NCI-H345 (cell line): ENCODE measurements at regions not wholly inside any gene's neighbourhood (a gene's known extent, or its start where the extent isn't known, plus 50 kb on each side); places are given as distances from the start of the nearest gene placed in this dataset.
"Not testable (repeated sequence)": the region's sequence is repeated elsewhere in the genome, so short reads cannot be mapped to it uniquely, and the experiment has no call there.

Experiments
- DNase-seq: peaks from one replicate; lab custom pipeline; 2025; lab: John Stamatoyannopoulos, UW

DNA sequence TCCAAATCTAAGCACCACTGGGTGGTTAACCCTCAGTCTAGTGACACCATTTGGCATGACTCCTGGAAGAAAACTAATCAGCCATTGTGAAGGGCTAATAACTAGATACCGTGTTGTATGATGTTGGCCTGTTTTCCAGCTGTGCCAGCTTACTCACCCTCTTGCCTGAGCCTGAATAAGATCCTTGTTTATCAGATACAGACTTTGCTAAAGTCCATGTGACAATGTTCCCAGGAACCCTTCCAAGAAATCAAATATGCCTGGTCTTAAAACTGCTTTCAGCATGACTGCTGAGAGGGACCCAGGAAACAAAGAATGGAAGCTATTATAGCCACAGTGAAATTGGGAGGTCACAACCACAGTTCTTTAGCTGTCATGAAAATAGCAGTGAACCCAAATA, 640.8 kb upstream of the INTU start:
- no peak for DNase-seq

DNA sequence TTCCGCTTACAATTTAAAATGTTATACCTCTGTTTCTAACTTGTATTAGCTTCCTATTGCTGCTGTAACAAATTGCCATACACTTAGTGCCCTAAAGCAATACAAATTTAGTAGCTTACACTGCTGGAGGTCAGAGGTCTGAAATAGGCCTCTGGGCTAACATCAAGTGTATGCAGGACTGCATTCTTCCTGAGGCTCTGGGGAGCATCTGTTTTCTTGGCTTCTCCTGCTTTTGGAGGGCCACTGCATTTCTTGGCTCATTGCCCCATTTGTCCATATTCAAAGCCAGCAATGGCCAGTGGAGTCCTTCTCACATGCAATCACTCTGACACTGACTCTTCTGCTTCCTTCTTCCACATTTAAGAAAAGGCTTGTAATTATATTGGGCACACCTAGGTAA, 639.8 kb upstream of the INTU start:
- no peak for DNase-seq

DNA sequence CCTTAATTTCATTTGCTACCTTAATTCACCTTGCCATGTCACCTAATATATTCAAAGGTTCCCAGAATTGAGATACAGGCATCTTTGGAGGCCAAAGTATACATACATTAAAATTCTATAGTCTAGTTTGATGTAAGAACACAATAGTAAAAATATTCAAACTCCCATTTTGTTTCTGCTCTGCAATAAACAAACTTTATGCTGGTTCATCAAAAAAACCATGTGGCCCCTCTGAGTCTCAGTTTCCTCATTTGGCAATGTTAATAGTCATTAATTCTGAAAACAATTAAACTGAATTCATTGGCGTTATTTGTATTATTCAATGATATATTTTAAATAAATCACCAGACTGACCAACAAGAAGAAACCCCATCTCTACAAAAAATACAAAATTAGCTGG, 639.4 kb upstream of the INTU start:
- no peak for DNase-seq

DNA sequence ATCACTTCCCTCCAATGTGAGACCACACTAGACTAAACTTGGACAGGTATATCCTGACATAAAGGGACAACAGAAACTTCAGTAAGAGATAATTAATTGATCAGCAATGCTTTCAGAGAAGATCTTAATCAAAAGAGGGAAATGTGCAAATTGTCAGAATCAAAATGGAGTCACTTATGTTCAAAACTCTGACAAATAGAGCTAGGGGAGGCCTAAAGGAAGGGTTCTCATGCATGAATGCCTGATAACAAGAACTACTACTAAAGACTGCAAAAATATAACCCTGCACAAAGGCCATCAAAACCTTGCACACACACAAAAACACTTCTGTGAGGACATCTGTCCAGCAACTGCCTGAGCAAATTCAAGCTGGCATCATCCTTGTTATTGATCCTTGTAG, 637.5 kb upstream of the INTU start:
- DNase-seq = no peak

DNA sequence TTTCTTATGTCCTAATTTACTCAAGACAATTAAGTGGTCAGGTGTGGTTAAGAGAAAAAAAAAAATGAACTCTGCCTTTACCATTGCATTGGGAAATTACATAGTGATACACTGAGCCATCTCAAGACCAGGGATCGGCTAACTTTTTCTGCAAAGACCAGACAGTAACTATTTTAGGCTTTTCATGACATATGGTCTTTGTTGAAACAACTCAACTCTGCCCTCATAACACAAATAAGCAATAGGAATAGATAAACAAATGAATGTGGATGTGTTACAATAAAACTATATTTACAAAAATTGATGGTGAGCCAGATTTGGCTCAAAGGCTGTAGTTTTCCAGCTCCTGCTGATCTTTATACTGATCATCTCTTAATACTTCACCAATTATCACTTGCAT, 632.6 kb upstream of the INTU start:
- DNase-seq = no peak

DNA sequence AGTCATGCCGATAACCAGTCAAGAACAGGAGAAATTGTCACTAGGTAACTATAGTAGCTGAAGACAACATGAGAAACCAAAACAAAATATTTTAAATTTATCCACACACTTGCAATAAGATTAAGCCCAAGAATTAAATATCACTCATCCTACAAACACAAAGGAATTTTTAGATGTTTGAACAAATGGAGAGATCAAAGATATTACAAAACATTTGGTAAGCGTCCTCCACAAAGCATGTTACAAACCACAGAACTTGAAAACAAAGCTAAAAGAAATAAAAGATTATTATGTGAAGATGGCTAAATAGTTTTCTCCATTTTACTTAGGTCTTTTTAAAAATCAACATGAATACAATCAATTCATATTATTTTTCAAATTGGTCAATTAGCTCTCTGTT, 631.9 kb upstream of the INTU start:
- no peak for DNase-seq

DNA sequence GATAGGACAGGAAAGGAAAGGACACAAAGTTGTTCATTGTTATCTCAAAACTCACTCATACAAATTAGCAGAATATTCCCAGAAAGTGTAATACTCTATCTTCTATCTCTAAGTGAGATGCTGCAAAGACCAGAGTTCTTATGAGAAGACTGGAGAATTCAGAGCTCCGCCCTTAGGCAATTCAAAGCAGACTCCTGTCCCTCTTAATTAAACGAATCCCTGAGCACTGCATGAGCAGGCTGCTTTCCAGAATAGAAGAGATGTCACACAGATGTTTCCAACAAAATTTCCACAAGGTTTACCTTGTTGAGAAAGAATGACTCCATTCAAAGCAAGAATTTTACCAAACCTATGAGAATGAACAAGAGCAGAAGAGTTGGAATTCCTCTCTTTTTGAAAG, 630.8 kb upstream of the INTU start:
- no peak for DNase-seq

DNA sequence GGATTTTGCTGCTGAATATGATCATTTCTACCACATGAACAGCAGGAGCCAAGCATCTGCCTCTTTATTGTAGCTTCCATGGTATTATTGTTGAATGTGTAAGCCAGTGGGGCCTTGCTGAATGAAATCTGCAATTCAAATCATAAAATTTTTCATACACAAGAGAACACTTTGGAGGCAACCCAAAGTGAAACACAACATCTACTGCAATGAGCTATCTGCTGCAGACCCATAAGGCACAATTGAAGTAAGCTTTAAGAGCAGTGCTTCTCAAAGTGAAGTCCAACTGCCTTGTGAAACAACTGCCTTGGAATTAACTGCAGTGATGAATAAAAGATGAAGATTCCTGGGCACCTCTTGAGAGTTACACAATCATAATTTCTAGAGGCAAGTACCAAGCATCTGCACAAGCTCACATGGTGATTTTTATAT, 626.3 kb upstream of the INTU start:
- no peak for DNase-seq

GRCh38 chr4:127007305-127007704, 625.5 kb upstream of the INTU start:
- no peak for DNase-seq

- DNase-seq = no peak
Observed at GRCh38 chr4:127012549-127012948, 620.2 kb upstream of the INTU start.

- peak; percentile 7 for DNase-seq
Observed at GRCh38 chr4:127015667-127016117, 617.1 kb upstream of the INTU start.

GRCh38 chr4:127018381-127018780, 614.4 kb upstream of the INTU start:
- DNase-seq = no peak

GRCh38 chr4:127020831-127021230, 611.9 kb upstream of the INTU start:
- DNase-seq = not testable (repeated sequence)

DNA sequence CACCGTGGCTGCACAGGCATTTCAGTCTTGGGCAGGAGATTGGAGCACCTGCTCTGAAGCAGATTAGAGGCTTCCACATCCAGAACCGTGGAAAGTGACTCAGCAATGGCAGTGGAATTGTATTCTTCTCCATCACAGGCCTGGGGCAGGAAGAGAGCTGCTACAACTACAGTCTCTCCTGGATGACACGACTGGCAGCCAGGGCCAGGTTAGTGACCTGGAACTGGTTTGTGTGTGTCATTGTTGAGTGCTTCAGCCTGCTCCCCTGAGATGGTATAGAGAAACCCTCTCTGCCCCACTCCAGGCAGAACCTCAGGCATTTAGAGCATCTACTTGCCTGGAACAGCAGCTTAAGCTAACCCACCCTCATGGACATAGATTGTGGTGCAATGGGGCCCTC, 596.5 kb upstream of the INTU start:
- DNase-seq = no peak

DNA sequence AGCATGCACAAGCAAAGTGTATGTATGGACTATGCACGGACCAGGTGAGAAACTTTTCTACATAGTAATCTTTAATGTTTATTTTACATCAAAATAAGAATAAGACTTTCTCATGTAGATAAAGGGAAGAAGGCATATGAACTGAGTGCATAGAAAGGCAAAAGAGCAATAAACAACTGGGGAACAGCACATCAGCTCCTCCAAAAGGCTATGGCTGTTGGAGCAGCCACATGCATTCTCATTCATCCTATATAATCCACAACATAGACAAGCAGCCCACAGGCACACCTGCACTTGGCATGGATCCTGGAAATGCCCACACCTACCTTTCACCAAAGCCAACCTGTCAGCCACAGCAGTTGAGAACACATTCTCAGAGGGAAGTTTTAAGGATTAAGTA, 586.9 kb upstream of the INTU start:
- peak; percentile 56 for DNase-seq

DNA sequence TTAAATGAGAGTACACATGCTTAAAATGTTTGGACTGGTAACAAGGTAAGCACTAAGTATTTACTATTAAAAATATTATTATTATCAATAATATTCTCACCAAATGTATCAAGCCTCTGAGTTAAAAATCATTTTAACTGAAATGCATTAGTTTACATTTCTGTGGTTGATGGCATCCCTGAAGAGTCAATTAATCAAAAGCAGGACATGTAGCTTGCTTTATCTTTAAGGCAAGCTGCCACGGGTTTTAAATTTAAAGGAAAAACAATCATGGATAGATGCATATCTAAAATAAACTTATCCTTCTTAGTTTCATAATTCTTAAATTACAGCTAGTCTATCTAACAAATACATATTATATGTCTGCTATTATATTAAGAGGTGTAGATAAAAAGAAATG, 584.8 kb upstream of the INTU start:
- no peak for DNase-seq

DNA sequence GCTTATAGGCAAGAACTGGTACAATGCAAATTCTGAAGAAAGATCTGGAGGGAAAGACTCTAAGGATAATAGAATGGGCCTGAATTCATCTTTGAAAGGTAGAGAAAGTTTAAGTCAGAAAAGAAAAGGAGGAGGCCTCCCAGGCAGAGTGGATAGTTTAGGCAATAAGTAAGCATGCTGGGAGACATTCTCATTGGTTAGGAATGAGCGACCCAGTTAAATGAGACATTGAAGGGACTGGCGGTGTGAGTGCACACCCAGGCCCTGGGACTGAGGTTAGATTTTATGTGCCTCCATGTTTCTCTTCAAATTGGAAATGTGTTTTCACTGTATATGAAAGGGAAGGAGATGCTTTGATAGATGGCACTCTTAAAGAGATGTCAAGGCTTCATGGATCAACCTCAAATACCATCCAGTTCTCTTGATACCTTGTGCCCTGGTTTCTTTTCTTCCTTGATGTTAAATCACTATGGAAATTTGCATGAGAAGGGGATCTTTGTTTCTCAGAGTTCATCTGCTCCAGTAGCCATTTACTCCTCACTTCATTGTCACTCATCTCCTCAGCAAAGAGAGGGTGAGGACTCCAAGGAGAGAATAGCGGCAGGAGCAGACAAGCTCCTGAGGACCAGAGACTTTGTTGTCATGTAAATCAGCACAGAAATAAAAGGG, 584.2 kb upstream of the INTU start:
- no peak for DNase-seq

GRCh38 chr4:127049526-127049925, 583.2 kb upstream of the INTU start:
- no peak for DNase-seq

- DNase-seq = no peak
Observed at GRCh38 chr4:127052742-127053141, 580.0 kb upstream of the INTU start.

GRCh38 chr4:127055357-127055756, 577.4 kb upstream of the INTU start:
- peak; percentile 70 for DNase-seq

GRCh38 chr4:127069675-127070074, 563.1 kb upstream of the INTU start:
- DNase-seq = no peak

DNA sequence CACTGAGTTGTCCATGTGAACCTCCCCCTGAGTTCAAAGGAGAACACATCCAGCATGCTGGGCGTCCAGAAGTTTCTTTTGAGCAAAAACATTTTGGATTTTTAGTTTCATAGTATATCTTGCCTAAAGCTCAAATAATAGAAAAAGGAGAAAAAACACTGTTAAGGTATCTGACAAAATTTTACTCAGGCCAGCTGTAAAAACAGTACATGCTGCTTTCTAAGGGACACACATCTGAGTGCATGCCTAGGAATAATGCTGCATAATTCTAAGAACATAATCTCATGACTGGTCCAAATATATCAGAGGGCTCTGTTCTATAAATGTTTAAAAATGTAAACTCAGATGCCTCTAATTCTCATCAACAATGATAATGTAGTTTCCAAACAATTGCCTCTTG, 561.3 kb upstream of the INTU start:
- DNase-seq = no peak

DNA sequence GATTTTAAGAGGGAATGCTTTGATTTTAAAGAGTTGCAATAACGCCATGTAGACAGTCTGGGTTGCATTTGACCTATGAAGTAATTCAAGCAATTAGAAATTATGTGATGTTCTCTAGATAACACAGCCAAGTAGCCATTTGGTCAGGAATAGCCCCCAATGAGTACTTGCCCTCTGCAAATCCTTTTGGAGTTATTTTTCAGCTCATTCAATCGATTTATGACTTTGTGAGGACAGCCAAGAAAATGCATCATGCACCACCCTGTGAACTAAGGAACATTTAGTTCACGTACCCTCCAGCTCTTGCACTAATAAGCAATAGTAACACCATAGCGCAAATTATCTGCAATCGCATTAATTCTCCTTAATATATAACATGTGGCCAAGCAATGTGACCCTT, 552.6 kb upstream of the INTU start:
- DNase-seq = no peak

- DNase-seq = no peak
Observed at GRCh38 chr4:127081041-127081440, 551.7 kb upstream of the INTU start.

- no peak for DNase-seq
Observed at GRCh38 chr4:127082986-127083385, 549.8 kb upstream of the INTU start.
